ENCODE measurements at regions not wholly inside any gene's neighbourhood (a gene's known extent, or its start where the extent isn't known, plus 50 kb on each side); places are given as distances from the start of the nearest gene placed in this dataset.

DNA sequence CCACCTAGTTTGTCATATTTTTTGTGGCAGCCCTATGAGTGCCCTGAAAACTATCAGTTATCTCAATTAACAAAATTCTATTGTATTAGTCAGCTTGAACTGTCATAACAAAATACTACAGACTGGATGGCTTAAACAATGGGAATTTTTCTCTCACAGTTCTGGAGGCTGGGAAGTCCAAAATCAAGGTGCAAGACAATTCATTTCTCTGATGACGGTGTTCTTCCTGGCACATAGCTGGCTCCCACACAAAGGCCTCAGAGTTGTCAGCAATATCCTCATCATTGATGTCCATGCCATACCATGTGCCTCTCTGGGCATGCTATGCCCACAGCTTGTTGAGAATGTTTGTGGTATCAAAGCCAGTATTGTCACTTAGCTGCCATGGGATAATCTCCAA, 691.9 kb downstream of the NR2F1-AS1 start:
- TF ChIP-seq GATA3 (IDR thresholded peaks at IDR 0.05; ENCODE audit: low read depth, low read length) = no peak
- no peak for TF ChIP-seq GATA2 (IDR thresholded peaks at IDR 0.05; ENCODE audit: low read depth, low read length)

DNA sequence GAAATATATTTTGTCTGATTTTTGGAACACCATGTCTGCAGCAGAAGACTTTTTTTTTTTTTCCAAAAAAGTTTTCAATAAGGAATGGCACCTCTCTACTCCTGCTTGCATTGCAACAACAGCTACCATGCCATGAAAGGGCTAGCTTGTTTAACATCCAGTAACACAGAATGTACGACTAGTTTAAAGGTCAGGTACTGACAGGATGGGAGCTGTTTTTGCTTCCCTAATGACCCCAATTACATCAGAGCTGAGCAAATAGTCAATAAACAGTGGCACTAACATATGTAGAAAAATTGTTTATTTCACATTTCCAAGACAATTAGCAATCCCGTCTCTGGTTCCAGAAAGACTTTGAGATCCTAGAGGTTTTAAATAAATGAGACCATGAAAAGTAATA, 693.8 kb downstream of the NR2F1-AS1 start:
- no peak for TF ChIP-seq GATA3 (IDR thresholded peaks at IDR 0.05; ENCODE audit: low read depth, low read length)

DNA sequence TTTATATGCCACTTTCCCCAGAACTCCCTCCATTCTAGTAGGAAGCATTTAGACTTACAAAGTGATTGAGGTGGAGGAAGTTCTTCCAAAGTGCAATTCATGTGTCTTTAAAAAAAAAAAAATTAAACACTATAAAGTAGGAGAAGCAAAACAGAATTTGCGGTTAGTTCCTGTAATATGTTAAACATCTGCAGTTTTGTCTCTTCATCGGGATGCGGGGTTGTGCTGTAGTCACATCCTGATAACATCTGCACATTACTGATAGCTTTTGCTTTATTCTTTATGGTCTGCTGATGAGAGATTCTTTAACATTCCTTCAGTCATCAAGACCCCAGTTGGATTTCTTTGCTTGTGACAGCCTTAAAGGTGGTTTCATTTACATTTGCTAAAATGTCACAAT, 694.3 kb downstream of the NR2F1-AS1 start:
- no peak for TF ChIP-seq GATA2 (IDR thresholded peaks at IDR 0.05; ENCODE audit: low read depth, low read length)
- TF ChIP-seq GATA3 (IDR thresholded peaks at IDR 0.05; ENCODE audit: low read depth, low read length) = no peak

DNA sequence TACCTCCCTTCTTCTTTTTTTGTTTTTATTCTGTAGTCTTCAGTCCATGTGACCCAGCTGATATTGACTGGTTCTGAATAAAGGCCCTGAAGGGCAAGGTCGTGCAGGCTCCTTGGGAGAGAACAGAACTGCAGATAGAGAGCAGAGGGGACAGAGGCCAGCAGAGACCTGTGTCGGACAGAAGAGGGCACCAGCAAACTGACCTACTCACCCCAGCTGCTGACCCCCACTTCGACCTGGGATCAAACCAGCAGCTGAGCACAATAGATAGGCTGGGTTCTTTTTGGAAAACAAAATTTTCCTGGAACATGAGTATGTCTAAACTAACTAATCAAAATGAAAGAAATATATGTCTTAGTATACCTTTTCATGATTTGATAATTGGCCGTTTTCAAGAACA, 695.1 kb downstream of the NR2F1-AS1 start:
- no peak for TF ChIP-seq GATA3 (IDR thresholded peaks at IDR 0.05; ENCODE audit: low read depth, low read length)
- TF ChIP-seq GATA2 (IDR thresholded peaks at IDR 0.05; ENCODE audit: low read depth, low read length) = no peak

DNA sequence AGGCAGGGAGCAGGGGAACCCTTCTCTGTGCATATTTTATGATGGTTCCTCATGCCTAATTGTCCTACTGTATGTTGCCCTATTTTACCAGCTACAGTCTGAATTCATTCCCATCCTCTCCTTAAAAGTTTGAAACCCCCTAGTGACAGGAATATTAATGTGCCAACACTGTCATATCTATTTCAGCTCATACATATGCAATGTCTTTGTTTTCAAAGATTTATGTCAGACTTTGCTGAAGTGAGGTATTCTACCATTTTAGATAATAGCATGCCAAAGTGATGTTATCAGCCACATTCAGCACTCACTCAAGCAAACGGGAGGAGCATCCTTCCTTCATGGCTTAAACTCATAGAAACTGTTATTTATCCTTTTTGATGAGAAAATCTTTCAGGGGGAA, 696.5 kb downstream of the NR2F1-AS1 start:
- TF ChIP-seq GATA2 (IDR thresholded peaks at IDR 0.05; ENCODE audit: low read depth, low read length) (no peak), GATA3 (IDR thresholded peaks at IDR 0.05; ENCODE audit: low read depth, low read length) (no peak)

DNA sequence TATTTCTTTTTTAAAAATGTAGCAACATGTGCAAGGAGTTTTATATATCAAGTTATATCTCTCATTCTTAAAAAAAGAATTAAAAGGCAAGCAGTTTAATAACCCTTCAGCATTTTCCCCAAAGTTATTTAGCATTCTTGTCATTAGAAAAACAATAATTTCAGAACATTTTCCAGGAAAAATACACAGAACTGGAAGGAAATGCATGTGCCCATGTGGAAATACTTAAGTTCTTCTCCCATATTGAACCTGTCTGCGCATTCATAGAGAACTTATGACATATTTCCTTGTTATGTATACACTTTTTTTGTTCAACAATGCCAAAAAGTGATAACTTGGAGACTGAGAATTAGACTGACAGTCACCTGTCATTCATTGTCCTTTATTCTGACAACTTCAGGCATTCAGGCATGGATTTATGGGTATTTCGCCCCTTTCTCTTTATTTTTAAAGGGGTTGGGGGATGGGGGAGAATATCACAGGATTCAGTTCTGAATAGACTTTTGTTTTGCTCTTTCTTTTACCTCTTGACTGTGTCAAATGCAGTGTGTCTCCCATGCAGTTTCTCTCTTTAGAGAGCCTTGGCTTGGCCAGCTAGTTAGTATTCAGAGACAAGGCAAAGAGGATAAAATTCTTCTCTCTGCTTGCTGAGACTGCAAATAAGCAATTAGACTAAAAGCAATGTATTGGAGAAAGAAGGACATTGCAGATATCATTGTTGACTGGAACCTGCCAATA, 701.0 kb downstream of the NR2F1-AS1 start:
- TF ChIP-seq GATA3 (IDR thresholded peaks at IDR 0.05; ENCODE audit: low read depth, low read length) = no peak
- TF ChIP-seq GATA2 (IDR thresholded peaks at IDR 0.05; ENCODE audit: low read depth, low read length) = no peak

DNA sequence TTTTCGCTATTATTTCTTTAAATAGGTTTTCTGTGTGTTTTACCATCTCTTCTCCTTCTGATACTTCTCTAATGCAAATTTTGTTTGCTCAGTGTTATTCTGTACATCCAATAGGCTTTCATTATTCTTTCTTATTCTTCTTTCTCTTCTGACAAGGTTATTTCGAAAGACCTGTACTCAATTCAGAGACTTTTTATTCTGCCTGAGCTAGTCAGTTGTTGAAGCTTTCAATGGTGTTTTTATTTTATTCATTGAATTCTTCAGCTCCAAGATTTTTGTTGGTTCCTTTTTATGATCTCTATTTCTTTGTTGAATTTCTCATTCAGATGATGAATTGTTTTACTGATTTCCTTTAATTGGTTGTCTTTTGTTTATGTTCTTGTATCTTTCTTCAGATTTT, 706.2 kb downstream of the NR2F1-AS1 start:
- no peak for TF ChIP-seq GATA3 (IDR thresholded peaks at IDR 0.05; ENCODE audit: low read depth, low read length)
- no peak for TF ChIP-seq GATA2 (IDR thresholded peaks at IDR 0.05; ENCODE audit: low read depth, low read length)

DNA sequence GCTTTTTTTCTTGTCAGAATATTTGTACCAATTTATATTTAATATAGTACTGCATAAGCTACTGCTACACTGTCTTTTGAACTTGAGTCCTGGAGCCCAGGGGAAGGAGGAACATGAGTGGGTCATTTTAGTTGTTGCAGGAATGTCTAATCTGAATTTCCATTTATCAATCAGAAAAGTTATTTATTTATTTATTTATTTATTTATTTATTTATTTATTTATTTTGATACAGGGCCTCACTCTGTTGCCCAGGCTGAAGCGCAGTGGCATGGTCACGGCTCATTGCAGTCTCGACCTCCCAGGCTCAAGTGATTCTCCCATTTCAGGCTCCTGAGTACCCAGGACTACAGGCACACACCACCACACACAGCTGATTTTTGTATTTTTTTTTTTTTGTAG, 712.6 kb downstream of the NR2F1-AS1 start:
- no peak for TF ChIP-seq GATA2 (IDR thresholded peaks at IDR 0.05; ENCODE audit: low read depth, low read length)
- TF ChIP-seq GATA3 (IDR thresholded peaks at IDR 0.05; ENCODE audit: low read depth, low read length) = no peak

DNA sequence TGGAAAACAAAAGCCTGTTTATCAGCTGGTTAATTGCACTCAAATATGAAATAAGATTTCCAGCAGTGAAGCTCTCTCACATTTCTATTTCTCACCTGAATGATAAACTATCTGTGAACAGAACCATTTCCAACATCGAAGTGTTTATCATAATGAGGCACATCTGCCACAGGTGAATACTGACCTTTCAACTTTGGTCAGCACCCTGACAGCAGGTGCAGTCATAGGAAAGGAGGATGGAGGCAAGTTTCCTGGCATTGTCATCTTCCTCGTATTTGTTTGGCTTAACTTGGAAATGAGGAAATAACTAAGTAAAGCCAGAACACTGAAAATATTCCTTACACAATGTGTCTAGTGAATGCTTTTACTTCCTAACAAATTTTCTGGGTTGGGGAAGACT, 716.4 kb downstream of the NR2F1-AS1 start:
- TF ChIP-seq GATA2 (IDR thresholded peaks at IDR 0.05; ENCODE audit: low read depth, low read length) = no peak
- no peak for TF ChIP-seq GATA3 (IDR thresholded peaks at IDR 0.05; ENCODE audit: low read depth, low read length)

DNA sequence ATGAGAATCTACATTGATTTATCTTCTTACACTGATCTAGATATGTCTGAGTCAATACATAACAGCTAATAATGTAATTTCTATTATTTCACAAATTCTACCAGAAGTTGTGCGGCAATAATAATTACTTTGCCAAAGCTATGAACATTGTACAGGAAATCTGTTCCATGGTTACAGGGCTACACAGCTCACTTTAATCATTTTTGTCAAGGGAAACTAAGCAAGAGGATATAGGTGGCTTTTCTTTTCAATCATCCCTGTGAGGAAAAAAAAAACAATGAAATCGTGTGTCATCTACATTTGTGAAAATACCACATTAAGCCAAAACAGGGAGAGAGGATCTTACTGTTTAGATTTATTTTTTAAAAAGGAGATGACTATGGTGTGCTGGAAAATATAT, 717.4 kb downstream of the NR2F1-AS1 start:
- TF ChIP-seq GATA2 (IDR thresholded peaks at IDR 0.05; ENCODE audit: low read depth, low read length) (no peak), GATA3 (IDR thresholded peaks at IDR 0.05; ENCODE audit: low read depth, low read length) (no peak)

DNA sequence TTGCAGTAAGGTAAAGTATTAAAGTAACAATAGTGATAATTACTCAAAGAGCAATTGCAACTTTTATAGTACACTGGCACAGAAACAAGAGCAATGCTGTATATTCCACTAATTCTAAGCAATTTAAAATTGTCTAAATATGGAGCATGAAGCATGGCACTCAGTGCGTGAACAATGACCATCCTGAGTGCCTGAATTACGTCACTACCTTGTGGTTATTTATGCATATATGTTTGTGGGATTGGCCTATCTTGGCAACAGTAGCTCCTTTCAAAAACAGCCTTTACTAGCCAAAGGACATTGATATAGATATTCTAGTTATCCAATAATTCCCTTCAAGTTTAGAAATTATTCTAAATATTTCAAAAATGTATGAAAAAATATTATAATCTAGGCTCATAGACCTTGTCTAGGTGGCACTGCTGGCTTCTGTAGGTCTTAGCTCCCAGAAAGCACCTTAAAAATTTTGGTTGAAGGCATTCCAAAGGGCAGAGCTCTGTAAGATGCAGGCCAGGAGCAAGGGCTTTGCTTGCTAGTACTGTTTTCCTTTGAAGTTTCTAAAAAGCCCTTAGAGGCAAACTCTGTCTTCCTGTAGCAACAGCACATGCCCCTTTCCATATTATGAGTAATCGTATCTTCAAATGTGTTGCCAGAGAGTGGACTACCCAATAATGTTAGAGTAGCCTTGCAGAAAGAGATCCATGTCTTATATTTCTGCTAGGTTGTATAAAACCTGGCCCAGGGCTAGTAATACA, 719.3 kb downstream of the NR2F1-AS1 start:
- TF ChIP-seq GATA2 (IDR thresholded peaks at IDR 0.05; ENCODE audit: low read depth, low read length) = no peak
- no peak for TF ChIP-seq GATA3 (IDR thresholded peaks at IDR 0.05; ENCODE audit: low read depth, low read length)

DNA sequence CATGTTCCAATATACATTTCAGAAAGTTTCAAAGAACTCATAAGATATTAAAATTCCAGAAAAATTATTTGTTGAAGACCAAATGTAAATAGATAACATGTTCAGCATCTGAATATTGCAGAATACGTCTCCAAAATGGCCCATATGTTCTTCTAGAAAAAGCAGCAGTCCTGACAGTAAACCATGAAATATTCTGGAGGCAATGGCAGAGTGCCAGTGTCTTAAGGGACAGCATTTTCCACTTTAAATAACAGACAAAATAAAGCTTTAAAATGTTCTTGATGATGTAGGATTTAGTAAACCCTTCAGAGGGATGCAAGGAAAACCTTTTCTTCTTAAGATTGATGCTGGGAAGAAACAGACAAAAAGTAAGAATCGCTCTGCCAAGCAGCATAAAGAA, 721.0 kb downstream of the NR2F1-AS1 start:
- no peak for TF ChIP-seq GATA2 (IDR thresholded peaks at IDR 0.05; ENCODE audit: low read depth, low read length)
- TF ChIP-seq GATA3 (IDR thresholded peaks at IDR 0.05; ENCODE audit: low read depth, low read length) = no peak

DNA sequence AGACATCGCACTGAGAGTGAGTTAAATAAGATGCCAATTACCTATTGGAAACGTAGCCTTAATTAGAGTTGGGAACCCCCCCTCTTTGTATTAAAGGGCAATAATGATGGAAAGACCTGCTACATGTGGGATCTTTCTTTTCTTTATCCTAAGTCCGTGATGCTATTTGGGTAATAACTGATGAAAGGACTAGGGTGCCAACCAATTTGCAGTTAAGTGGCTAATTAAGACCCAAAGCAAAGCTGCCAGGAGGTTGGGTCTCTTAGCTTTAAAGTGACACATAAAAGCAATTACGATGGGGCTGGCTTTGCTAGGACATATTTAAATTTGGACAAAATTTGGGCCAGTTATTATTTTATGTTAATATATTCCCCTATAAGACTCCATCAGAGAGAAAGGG, 728.8 kb downstream of the NR2F1-AS1 start:
- TF ChIP-seq GATA2 (IDR thresholded peaks at IDR 0.05; ENCODE audit: low read depth, low read length) (no peak), GATA3 (IDR thresholded peaks at IDR 0.05; ENCODE audit: low read depth, low read length) (no peak)

DNA sequence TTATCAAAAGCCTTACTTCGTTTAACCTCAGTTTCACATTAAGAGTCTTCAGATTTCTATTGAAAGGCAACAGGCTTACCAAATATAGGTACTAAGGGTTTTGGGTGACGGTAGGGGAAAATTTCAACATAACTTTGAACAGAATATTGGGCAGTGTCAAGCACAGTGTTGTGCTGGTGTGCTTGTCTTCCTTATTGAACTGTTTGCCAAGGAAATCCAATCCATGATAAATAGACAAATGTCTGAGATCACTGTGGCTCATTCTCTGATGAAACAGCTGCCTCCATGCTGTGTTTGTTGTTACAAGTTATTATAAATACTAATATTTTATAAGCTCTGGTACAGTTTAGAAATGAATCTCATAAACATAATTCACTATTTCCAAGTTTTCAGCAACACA, 730.1 kb downstream of the NR2F1-AS1 start:
- TF ChIP-seq GATA3 (IDR thresholded peaks at IDR 0.05; ENCODE audit: low read depth, low read length) (no peak), GATA2 (IDR thresholded peaks at IDR 0.05; ENCODE audit: low read depth, low read length) (no peak)

DNA sequence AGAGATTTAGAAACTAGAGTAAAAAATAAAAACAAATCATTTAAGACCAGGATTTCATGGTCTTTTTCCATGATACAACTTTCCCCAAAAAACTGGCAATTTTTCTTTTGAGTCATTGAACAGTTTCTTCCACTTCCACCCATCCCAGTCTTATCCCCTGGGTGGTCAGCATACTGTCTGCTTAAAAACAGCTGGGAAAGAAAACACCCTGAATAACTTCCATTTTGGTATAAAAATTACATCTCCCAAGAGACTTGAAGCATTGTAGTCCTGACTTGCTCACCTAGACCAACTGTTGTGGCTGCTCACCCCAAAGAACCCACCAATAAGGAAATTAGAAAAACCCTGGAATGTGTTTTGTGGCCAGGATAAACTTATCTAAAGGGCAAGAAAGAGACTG, 731.3 kb downstream of the NR2F1-AS1 start:
- TF ChIP-seq GATA2 (IDR thresholded peaks at IDR 0.05; ENCODE audit: low read depth, low read length) (no peak), GATA3 (IDR thresholded peaks at IDR 0.05; ENCODE audit: low read depth, low read length) (no peak)
